Vagina (tissue), 2 donors: ENCODE measurements at regions not wholly inside any gene's neighbourhood (a gene's known extent, or its start where the extent isn't known, plus 50 kb on each side); places are given as distances from the start of the nearest gene placed in this dataset.

Experiments
- POLR2A ChIP-seq, 2 donors: fragments of 450-650 bp; IDR thresholded peaks; one replicate each; pipeline ENCODE4 v1.6.1; 2017; ENCODE audit warnings: antibody characterized with exemption in 2 of 2, mild to moderate bottlenecking in 2 of 2, moderate library complexity in 2 of 2
- POLR2AphosphoS5 ChIP-seq, 2 donors: sonication (generic); formaldehyde crosslinking; IDR thresholded peaks; one replicate each; pipeline ENCODE4 v1.9.0; 2017; ENCODE audit warnings: antibody characterized with exemption in 2 of 2, mild to moderate bottlenecking in 2 of 2, low read depth in 1 of 2; ENCODE audit not compliant: insufficient read depth in 1 of 2
- TF ChIP-seq, protein P1 (sequence below), 3 experiments: fragments of 450-650 bp in 2 of 3; fragments of 200-600 bp in 1 of 3; sonication (generic) in 1 of 3; IDR thresholded peaks; one replicate each; pipeline ENCODE4 v1.5.1; 2017 to 2019; ENCODE audit warnings: antibody characterized with exemption in 3 of 3, mild to moderate bottlenecking in 2 of 3, moderate library complexity in 2 of 3

DNA sequence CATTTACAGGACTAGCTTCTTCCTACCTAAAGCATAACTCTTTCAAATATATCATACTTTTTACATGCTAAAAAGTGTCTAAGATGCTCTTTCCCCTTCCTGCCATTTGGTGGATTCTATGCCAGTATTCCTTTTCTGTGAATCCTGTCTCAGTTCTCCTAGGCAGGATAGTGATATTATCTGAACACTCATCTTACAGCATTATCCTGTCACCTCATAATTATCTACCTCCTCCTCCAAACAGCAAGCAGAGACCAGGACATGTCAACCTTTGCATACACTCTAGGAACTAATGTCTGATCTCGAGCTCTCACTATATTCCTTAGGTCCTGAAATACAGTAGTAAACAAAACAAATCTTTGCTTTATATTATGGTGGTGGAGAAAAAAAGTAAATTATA, 275.5 kb downstream of the FAM181B start:
- TF ChIP-seq, protein P1, sequence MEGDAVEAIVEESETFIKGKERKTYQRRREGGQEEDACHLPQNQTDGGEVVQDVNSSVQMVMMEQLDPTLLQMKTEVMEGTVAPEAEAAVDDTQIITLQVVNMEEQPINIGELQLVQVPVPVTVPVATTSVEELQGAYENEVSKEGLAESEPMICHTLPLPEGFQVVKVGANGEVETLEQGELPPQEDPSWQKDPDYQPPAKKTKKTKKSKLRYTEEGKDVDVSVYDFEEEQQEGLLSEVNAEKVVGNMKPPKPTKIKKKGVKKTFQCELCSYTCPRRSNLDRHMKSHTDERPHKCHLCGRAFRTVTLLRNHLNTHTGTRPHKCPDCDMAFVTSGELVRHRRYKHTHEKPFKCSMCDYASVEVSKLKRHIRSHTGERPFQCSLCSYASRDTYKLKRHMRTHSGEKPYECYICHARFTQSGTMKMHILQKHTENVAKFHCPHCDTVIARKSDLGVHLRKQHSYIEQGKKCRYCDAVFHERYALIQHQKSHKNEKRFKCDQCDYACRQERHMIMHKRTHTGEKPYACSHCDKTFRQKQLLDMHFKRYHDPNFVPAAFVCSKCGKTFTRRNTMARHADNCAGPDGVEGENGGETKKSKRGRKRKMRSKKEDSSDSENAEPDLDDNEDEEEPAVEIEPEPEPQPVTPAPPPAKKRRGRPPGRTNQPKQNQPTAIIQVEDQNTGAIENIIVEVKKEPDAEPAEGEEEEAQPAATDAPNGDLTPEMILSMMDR (IDR thresholded peaks at IDR 0.05), result no peak
- TF ChIP-seq POLR2AphosphoS5 (IDR thresholded peaks at IDR 0.05; ENCODE audit: insufficient read depth in 1 of 2, low read depth in 1 of 2) (no peak), POLR2A (IDR thresholded peaks at IDR 0.05) (no peak)
